ENCODE measurements at regions not wholly inside any gene's neighbourhood (a gene's known extent, or its start where the extent isn't known, plus 50 kb on each side); places are given as distances from the start of the nearest gene placed in this dataset.

GRCh38 chr15:91553196-91553854 is 300.2 kb upstream of the SLCO3A1 start:
- TF ChIP-seq, protein P1, sequence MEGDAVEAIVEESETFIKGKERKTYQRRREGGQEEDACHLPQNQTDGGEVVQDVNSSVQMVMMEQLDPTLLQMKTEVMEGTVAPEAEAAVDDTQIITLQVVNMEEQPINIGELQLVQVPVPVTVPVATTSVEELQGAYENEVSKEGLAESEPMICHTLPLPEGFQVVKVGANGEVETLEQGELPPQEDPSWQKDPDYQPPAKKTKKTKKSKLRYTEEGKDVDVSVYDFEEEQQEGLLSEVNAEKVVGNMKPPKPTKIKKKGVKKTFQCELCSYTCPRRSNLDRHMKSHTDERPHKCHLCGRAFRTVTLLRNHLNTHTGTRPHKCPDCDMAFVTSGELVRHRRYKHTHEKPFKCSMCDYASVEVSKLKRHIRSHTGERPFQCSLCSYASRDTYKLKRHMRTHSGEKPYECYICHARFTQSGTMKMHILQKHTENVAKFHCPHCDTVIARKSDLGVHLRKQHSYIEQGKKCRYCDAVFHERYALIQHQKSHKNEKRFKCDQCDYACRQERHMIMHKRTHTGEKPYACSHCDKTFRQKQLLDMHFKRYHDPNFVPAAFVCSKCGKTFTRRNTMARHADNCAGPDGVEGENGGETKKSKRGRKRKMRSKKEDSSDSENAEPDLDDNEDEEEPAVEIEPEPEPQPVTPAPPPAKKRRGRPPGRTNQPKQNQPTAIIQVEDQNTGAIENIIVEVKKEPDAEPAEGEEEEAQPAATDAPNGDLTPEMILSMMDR (IDR thresholded peaks at IDR 0.05), result no peak

DNA sequence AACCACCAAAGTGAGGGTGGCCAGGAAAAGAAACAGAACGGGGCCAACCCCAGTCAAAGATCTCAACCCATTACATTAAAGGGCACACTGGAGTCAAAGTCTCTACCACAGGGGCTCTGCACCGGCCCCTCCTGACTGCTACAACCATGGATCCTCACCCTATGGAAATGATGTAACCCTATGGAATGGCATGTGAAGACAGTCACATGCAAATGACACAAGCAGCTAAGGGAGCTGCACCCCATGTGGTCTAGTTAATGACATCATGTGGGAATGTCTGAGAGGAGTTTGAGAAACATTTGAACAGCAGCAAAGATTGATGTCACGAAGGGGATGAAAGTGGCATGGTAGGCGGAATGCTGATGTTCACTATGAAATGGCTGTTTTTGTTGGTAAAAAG is 298.2 kb upstream of the SLCO3A1 start:
- TF ChIP-seq, protein P1 (IDR thresholded peaks at IDR 0.05), result no peak

DNA sequence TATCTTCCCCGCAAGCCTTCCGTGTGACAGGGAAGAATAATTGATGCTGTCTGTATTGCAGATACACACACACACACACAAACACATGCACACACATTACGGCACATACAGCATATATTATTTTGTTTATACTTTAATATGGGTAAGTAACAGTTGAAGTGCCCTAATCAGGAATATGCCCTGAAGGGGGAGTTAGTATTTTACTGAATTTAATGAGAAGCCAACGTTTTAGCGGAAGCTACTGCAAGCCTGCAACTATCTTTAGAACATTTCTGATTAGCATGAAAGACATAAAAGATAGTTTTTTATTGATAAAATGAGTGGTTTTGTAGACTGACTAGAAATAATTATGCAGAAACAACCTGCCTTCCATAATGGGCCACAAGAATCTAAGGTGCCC is 296.6 kb upstream of the SLCO3A1 start:
- TF ChIP-seq, protein P1 (IDR thresholded peaks at IDR 0.05), result no peak

- TF ChIP-seq, protein P1 (IDR thresholded peaks at IDR 0.05), result no peak
Measured at GRCh38 chr15:91559066-91559465, 294.4 kb upstream of the SLCO3A1 start.

DNA sequence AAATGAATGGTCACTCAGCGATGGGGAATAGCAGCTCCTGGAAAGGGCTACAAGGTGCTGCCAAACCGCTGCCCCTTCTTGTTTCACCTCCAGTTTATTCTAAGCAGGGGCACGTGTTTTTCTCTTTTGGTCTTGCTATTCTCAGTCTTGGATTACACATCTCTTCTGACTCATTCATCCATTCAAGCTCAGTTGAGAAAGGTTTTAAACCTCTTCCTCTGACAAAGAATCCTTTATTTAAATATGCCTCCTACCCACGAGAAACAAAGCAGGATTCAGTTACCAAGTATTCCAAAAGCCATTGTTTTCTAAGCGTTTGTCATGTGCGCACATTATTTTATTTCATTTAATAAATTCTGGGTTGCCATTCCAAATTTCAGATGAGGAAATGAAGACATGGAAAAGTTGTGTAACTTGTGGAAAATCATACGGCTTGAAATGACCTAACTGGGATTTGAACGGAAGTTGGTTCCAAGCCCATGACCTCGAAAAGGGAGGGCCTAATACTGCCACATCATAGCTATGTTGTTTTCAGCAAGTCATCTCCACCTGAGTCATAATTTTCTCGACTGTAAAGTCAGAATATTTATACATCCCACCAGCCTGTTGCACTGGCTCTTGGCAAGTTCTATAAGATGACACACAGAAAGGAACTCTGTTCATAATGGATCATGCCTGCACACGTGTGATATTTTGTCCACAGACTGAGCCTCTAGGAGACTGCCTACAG is 292.0 kb upstream of the SLCO3A1 start:
- TF ChIP-seq, protein P1 (IDR thresholded peaks at IDR 0.05), result no peak

- TF ChIP-seq, protein P1 (IDR thresholded peaks at IDR 0.05), result no peak
Measured at GRCh38 chr15:91562698-91563097, 290.8 kb upstream of the SLCO3A1 start.

DNA sequence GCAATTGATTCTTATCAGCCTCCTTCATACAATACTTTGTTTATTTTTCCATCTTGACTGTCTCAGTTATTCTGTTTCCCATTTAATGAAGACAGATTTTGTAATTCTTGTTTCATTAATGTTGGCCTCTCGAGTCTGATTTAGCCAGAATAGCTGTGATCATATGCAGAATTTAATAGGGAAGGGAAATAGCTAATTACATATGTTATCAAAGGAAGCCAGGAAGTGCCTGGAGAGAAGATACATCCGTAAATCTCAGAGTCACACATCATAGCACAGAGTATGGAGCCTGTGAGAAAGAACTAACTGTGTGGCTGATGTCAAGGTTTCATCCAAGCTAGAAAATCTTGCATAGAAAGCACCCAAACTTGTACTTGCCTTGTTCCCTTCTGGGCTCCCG is 288.9 kb upstream of the SLCO3A1 start:
- TF ChIP-seq, protein P1 (IDR thresholded peaks at IDR 0.05), result no peak

Data from LNCAP (cell line).